Activated naive CD4-positive, alpha-beta T cell treated with anti-CD3 and anti-CD28 coated beads, Interleukin-2, amount 50 U/mL, for 24 hours (primary cell): ENCODE measurements at regions not wholly inside any gene's neighbourhood (a gene's known extent, or its start where the extent isn't known, plus 50 kb on each side); places are given as distances from the start of the nearest gene placed in this dataset.

Experiments
- H3K27ac Mint-ChIP-seq: one replicate; pipeline ENCODE4 v1.8.0; 2021; ENCODE audit warnings: mild to moderate bottlenecking, mixed read lengths
- H3K27me3 Mint-ChIP-seq: one replicate; pipeline ENCODE4 v1.8.0; 2021; ENCODE audit warnings: mixed read lengths
- H3K36me3 Mint-ChIP-seq: one replicate; pipeline ENCODE4 v1.8.0; 2021; ENCODE audit warnings: mixed read lengths
- H3K4me1 Mint-ChIP-seq: one replicate; pipeline ENCODE4 v1.8.0; 2021; ENCODE audit warnings: mixed read lengths
- H3K4me3 Mint-ChIP-seq: one replicate; pipeline ENCODE4 v1.8.0; 2021; ENCODE audit warnings: mild to moderate bottlenecking, mixed read lengths
- H3K9me3 Mint-ChIP-seq: one replicate; pipeline ENCODE4 v1.8.0; 2021; ENCODE audit warnings: mixed read lengths

DNA sequence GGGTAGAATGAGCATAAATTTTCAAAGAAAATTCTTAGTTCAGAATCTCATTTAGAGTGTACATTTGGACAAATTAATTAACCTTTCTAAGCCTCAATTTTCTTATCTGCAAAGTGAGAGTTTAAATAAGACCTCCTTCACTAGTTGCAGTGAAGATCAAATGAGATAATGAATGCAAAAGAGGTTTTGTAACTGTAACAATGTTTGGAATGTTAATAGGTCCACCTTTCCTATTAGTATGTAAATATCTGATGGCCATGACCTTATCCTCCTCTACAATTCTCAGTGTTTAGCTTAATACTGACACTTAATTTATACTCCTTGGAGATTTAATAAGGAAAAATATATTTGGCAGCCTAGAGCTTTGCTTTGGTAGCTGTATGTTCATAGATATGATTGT, 138.8 kb downstream of the GABRG1 start:
- H3K27ac Mint-ChIP-seq: no peak overlapping the region
- H3K4me3 Mint-ChIP-seq: no peak overlapping the region

DNA sequence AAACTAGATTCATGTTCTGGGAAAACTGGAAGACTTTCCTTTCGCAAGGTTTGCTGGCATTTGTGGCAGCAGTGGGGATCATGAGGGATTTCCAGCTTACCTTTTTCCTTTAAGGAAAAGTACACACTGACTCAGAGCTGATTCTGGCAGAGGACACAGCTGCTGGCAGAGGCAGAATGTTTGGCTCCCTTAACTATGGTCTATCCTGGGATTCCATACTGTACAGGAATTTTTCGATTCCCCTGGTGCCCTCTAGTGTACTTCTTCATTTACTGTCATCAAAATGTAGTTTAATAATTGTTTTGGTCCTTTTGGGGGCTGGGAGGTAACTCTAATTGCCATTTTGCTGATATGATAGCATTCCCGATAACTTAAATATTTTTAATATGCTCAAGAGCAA, 152.7 kb downstream of the GABRG1 start:
- Mint-ChIP-seq H3K4me3 (no peak overlapping the region), H3K27ac (no peak overlapping the region), H3K4me1 (no peaks in the 10 kb centered on the region), H3K9me3 (peaks cover 14% of the 10 kb centered on the region), H3K27me3 (no peaks in the 10 kb centered on the region), H3K36me3 (no peaks in the 10 kb centered on the region)

More for the DNA sequence above, 138.8 kb downstream of the GABRG1 start:
- Mint-ChIP-seq H3K4me1 (no peaks in the 10 kb centered on the region), H3K9me3 (no peaks in the 10 kb centered on the region), H3K27me3 (no peaks in the 10 kb centered on the region), H3K36me3 (no peaks in the 10 kb centered on the region)

DNA sequence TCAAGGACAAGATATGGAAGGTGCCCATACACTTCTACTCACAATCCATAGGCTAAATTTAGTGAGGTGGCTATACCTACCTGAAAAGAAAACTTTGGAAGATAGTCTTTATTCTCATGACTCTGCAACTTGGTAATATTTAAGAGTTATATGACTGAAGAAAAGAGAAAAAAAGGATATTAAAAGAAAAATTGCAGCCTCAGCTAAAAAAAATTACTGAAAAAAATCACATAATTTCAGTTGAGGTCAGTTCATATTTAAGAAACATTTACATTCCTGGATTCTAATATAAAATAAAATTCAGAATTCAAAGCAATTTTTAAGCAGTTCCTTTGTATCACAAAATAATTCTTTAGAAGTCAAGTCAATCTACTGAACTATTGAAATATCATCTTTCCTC, 166.5 kb downstream of the GABRG1 start:
- Mint-ChIP-seq H3K4me1 (no peaks in the 10 kb centered on the region), H3K36me3 (no peaks in the 10 kb centered on the region), H3K27ac (no peak overlapping the region), H3K9me3 (no peaks in the 10 kb centered on the region), H3K27me3 (no peaks in the 10 kb centered on the region), H3K4me3 (no peak overlapping the region)

- H3K27me3 Mint-ChIP-seq: no peaks in the 10 kb centered on the region
- H3K9me3 Mint-ChIP-seq: no peaks in the 10 kb centered on the region
- H3K4me1 Mint-ChIP-seq: no peaks in the 10 kb centered on the region
- H3K4me3 Mint-ChIP-seq: no peak overlapping the region
- no peaks in the 10 kb centered on the region for H3K36me3 Mint-ChIP-seq
- H3K27ac Mint-ChIP-seq: no peak overlapping the region
Observed at GRCh38 chr4:45954276-45954675, 169.6 kb downstream of the GABRG1 start.

GRCh38 chr4:45951153-45951552, 172.7 kb downstream of the GABRG1 start:
- Mint-ChIP-seq H3K27me3 (no peaks in the 10 kb centered on the region), H3K9me3 (peaks cover 7% of the 10 kb centered on the region), H3K27ac (no peak overlapping the region), H3K4me3 (no peak overlapping the region), H3K36me3 (no peaks in the 10 kb centered on the region), H3K4me1 (no peaks in the 10 kb centered on the region)

DNA sequence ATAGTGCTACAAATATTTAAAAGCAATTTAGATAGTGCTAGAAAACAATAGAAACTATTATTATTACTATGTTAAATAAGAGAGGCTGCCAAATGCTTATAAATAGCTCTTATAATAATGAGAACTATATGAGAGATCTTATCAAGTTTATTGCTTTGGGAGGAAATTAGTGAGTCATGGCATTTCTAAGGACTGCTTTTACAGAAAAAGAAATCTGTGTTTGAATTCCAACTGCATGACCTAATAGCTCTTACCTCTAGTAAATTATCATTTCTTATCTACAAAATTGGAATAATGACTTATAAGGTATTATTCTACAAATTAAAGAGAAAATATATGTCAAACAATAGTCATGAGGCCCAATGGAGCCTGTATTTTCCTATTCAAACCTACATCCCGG, 177.2 kb downstream of the GABRG1 start:
- H3K9me3 Mint-ChIP-seq: peaks cover 7% of the 10 kb centered on the region
- no peaks in the 10 kb centered on the region for H3K36me3 Mint-ChIP-seq
- no peaks in the 10 kb centered on the region for H3K27me3 Mint-ChIP-seq
- H3K27ac Mint-ChIP-seq: no peak overlapping the region
- no peak overlapping the region for H3K4me3 Mint-ChIP-seq
- H3K4me1 Mint-ChIP-seq: no peaks in the 10 kb centered on the region

- Mint-ChIP-seq H3K9me3 (peaks cover 12% of the 10 kb centered on the region), H3K27ac (no peak overlapping the region), H3K27me3 (no peaks in the 10 kb centered on the region)
Observed at GRCh38 chr4:45944000-45944399, 179.9 kb downstream of the GABRG1 start.

GRCh38 chr4:45939056-45939455, 184.8 kb downstream of the GABRG1 start:
- Mint-ChIP-seq H3K27me3 (no peaks in the 10 kb centered on the region), H3K4me1 (no peaks in the 10 kb centered on the region), H3K9me3 (peaks cover 5% of the 10 kb centered on the region), H3K4me3 (no peak overlapping the region), H3K36me3 (no peaks in the 10 kb centered on the region), H3K27ac (no peak overlapping the region)

More at GRCh38 chr4:45944000-45944399, 179.9 kb downstream of the GABRG1 start:
- Mint-ChIP-seq H3K4me3 (no peak overlapping the region), H3K36me3 (no peaks in the 10 kb centered on the region), H3K4me1 (no peaks in the 10 kb centered on the region)

DNA sequence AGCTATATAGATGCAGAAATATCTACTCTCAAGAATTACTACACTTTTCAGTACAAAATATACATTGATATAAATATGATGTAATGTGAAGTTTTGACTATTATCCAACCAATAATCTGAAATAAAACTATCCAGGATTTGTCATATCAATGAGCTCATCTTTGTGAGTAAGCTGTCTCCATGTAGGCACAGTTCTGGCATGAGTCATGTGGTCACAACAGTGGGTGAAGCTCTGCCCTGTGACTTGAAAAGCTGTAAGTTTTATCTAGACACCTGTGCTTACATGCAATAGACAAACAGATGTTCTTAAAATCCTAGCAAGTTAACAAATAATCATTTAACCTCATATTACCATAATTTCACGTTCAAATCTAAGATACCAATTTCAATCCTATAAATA, 192.7 kb downstream of the GABRG1 start:
- H3K27me3 Mint-ChIP-seq: no peaks in the 10 kb centered on the region
- H3K9me3 Mint-ChIP-seq: no peaks in the 10 kb centered on the region
- H3K4me3 Mint-ChIP-seq: no peak overlapping the region

GRCh38 chr4:45927641-45928040, 196.2 kb downstream of the GABRG1 start:
- Mint-ChIP-seq H3K27ac (no peak overlapping the region), H3K4me3 (no peak overlapping the region), H3K4me1 (no peaks in the 10 kb centered on the region), H3K36me3 (no peaks in the 10 kb centered on the region), H3K27me3 (no peaks in the 10 kb centered on the region), H3K9me3 (no peaks in the 10 kb centered on the region)

More for the DNA sequence above, 192.7 kb downstream of the GABRG1 start:
- Mint-ChIP-seq H3K27ac (no peak overlapping the region), H3K4me1 (no peaks in the 10 kb centered on the region), H3K36me3 (no peaks in the 10 kb centered on the region)

DNA sequence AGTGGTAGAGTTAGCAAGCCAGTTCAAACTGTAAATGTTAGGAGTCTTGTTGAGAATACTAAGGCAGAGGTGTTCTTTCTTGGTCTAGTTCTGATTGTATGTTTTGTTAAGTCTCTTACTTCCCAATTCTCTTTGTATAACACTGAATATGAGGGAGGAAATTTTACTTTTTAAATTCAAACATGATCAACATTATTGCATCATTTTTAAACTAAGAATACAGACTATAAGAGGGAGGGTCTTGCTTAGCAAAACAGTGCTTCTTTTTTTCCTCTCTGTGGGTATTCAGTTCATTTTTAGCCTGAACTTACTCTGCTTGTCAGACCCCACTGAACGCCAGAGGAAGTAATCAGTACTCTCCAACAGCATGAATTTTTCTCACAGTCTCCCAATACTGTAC, 198.0 kb downstream of the GABRG1 start:
- Mint-ChIP-seq H3K27me3 (no peaks in the 10 kb centered on the region), H3K9me3 (no peaks in the 10 kb centered on the region), H3K4me3 (no peak overlapping the region), H3K4me1 (no peaks in the 10 kb centered on the region), H3K27ac (no peak overlapping the region), H3K36me3 (no peaks in the 10 kb centered on the region)

DNA sequence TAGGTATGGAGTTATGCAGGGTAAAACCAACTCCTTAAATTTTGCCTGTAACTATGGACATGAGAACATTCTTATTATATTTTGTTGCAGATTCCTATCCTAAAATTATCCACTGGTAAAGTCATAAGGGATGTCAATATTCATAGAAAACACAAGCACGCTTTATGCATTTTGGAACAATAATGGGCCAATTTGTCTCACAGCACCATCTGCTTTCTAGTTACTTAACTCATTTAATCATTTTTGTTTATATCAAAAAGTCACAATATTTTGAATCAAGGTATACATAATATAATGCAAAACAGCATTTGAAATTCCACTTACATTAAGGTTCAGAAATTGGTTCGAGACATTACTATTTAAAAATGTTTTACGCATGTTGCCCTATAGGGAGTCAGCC, 203.0 kb downstream of the GABRG1 start:
- H3K4me1 Mint-ChIP-seq: no peaks in the 10 kb centered on the region
- no peaks in the 10 kb centered on the region for H3K27me3 Mint-ChIP-seq
- peaks cover 3% of the 10 kb centered on the region for H3K9me3 Mint-ChIP-seq
- no peaks in the 10 kb centered on the region for H3K36me3 Mint-ChIP-seq
- H3K27ac Mint-ChIP-seq: no peak overlapping the region
- no peak overlapping the region for H3K4me3 Mint-ChIP-seq

DNA sequence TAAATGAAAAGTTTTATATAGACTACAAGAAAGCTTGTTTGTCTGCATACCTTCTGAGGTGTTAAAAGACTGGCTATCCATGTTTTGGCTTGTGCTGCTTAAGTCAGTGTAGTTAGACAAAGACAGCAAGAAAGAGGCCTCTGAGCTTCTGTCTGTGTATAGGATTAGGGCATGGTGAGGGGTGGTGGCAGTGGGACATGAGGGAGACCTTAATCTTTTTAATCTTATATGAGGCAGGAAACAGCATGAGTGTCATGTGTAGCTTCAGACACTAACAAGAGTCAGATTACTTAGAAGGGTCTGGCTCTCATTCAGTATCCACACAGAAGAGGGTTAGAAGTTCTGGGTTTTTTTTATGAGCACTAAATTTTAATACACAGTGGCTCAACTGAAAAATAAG, 213.3 kb downstream of the GABRG1 start:
- Mint-ChIP-seq H3K27ac (no peak overlapping the region), H3K4me3 (no peak overlapping the region), H3K27me3 (no peaks in the 10 kb centered on the region), H3K36me3 (no peaks in the 10 kb centered on the region), H3K4me1 (no peaks in the 10 kb centered on the region), H3K9me3 (peaks cover 12% of the 10 kb centered on the region)

DNA sequence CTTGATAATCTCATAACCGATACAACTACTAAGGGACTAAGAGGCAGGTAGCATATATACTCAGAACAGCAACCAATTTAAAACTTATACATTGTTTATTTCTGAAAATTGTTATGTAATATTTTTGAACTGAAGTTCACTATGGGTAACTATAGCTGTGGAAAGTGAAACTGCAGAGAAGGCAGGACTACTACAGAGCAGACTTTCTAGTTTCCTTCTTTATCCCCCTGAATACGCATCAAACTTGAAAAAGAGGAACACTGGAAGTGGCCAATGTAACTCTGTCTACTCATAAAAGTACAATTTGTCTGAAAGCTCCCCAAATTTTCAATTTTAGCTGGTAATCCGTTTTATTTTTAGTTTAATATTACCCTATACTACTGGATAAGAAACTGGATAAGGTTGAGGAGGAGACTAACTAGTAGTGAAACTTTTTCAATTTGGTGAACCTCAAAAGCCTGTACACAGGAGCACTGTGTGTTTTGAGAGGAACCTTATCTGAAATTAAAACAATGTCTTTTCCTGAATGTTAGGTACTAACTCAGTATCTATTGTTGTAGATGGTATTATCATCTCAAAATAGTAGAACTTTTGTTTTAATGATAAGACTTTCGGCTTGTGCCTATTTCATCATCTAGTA, 225.8 kb downstream of the GABRG1 start:
- Mint-ChIP-seq H3K9me3 (peaks cover 4% of the 10 kb centered on the region), H3K27me3 (no peaks in the 10 kb centered on the region), H3K4me1 (no peaks in the 10 kb centered on the region), H3K36me3 (no peaks in the 10 kb centered on the region), H3K4me3 (no peak overlapping the region), H3K27ac (no peak overlapping the region)

DNA sequence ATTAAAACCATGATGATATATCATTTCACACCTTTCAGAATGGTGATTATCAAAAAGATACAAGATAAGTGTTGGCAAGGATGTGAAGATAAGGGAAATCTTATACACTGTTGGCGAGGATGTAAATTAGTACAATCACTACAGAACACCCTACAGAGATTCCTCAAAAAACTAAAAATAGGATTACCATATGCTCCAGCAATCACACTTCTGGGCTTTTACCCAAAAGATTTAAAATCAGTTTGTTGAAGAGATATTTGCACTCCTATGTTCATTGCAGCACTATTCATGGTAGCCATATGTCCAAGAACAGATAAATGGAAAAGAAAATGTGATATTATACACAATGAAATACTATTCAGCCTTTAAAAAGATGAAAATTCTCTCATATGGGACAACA, 240.4 kb downstream of the GABRG1 start:
- no peaks in the 10 kb centered on the region for H3K36me3 Mint-ChIP-seq
- H3K27me3 Mint-ChIP-seq: no peaks in the 10 kb centered on the region
- H3K9me3 Mint-ChIP-seq: peaks cover 14% of the 10 kb centered on the region
- no peak overlapping the region for H3K4me3 Mint-ChIP-seq
- H3K4me1 Mint-ChIP-seq: no peaks in the 10 kb centered on the region
- H3K27ac Mint-ChIP-seq: no peak overlapping the region

DNA sequence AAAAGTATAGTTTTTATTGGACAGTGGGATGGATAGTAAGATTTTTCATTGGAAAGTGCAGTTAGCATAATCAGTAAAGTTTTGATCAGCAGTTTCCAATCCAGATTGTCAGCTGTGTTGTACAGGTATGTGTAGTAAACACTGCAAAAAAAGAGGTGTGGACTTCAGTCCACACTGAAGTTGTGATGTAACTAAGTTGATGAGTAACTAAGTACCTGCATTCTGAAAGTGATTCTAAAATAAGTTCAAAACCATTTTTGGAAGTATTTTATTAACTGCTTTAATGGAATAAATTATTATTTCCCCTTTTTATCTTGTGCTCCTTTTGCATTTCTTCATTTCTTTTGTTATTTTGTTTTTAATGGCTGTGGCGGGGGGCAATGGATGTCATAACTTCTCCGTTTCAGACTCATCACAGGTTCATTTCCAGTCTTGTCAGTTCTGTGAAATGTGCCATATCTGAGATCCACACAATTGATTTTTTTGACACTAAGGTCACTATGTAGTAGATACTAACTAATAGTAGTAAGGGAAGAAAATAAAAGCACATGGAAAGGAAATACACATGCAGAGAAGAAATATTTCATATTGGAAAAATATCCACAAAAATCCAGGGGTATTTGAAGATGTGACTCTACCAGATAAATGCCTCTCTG, 247.5 kb downstream of the GABRG1 start:
- H3K36me3 Mint-ChIP-seq: no peaks in the 10 kb centered on the region
- H3K27ac Mint-ChIP-seq: no peak overlapping the region
- H3K4me3 Mint-ChIP-seq: no peak overlapping the region
- H3K27me3 Mint-ChIP-seq: no peaks in the 10 kb centered on the region
- H3K4me1 Mint-ChIP-seq: no peaks in the 10 kb centered on the region
- H3K9me3 Mint-ChIP-seq: no peaks in the 10 kb centered on the region

DNA sequence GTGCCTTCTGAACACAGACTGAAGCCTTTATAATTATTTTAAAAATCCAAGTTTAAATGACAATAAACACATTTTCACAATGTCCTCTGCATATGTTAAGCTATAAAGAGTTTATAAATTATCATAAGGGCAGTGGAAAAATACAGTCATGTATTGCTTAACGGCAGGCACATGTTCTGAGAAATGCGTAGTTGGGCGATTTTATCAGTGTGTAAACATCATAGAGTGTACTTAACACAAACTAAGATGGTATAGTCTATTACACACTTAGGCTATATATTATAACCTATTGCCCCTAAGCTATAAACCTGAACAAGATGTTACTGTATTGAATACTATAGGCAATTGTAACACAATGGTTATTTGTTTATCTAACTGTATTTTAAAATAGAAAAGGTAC, 254.7 kb downstream of the GABRG1 start:
- peaks cover 4% of the 10 kb centered on the region for H3K9me3 Mint-ChIP-seq
- H3K4me1 Mint-ChIP-seq: no peaks in the 10 kb centered on the region
- H3K36me3 Mint-ChIP-seq: no peaks in the 10 kb centered on the region
- no peaks in the 10 kb centered on the region for H3K27me3 Mint-ChIP-seq
- no peak overlapping the region for H3K4me3 Mint-ChIP-seq
- H3K27ac Mint-ChIP-seq: no peak overlapping the region
